ENCODE measurements at regions not wholly inside any gene's neighbourhood (a gene's known extent, or its start where the extent isn't known, plus 50 kb on each side); places are given as distances from the start of the nearest gene placed in this dataset.

DNA sequence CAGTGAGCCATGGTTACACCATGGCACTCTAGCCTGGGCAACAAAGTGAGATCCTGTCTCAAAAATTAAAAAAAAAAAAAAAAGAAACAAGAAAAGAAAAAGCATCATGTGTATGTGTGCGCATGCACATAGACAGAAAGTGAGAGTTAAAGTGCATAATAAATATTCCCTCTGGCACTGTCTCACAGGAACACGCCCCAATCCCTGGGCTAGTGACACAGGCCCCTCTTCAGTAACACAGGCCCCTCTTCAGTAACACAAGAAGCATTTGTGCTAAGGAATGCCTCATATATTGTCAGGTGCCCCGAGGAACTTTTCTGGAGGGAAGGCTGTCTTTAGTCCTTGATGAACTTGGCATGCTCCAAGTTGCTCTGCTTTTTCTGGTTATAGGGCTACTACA is 57.5 kb downstream of the RPL27A start:
- Mint-ChIP-seq H3K4me3 (no peak overlapping the region), H3K27me3 (peaks cover under 1% of the 10 kb centered on the region), H3K4me1 (no peaks in the 10 kb centered on the region), H3K36me3 (no peaks in the 10 kb centered on the region), H3K27ac (no peak overlapping the region), H3K9me3 (ENCODE audit: low read depth) (no peaks in the 10 kb centered on the region)
- no peak for DNase-seq
- CTCF ChIA-PET = no interaction called here
- no peak for ATAC-seq

DNA sequence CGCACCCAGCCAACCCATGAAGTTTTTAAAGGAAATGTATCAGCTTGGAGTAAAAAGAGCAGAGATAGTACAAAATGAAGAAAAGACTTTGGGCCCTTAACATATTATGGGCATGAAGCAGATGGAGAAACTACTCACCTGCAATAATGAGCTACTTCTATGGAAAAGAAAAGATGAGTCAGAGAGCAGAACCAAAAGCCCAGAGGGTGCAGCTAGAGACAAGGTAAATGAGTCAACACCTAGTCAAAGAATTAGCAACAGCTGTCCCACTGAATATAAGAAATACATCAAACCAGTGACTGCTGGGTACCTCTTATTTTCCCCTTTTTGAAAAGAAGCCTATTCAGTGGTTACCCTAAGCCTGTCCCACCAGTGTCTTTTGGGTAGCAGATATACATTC is 61.8 kb downstream of the RPL27A start:
- CTCF ChIA-PET = no interaction called here
- no peak overlapping the region for H3K4me3 Mint-ChIP-seq
- no peaks in the 10 kb centered on the region for H3K36me3 Mint-ChIP-seq
- H3K9me3 Mint-ChIP-seq (ENCODE audit: low read depth) = no peaks in the 10 kb centered on the region
- ATAC-seq = no peak
- H3K27me3 Mint-ChIP-seq = peaks cover 17% of the 10 kb centered on the region
- H3K4me1 Mint-ChIP-seq = no peaks in the 10 kb centered on the region
- DNase-seq = no peak
- H3K27ac Mint-ChIP-seq = no peak overlapping the region

DNA sequence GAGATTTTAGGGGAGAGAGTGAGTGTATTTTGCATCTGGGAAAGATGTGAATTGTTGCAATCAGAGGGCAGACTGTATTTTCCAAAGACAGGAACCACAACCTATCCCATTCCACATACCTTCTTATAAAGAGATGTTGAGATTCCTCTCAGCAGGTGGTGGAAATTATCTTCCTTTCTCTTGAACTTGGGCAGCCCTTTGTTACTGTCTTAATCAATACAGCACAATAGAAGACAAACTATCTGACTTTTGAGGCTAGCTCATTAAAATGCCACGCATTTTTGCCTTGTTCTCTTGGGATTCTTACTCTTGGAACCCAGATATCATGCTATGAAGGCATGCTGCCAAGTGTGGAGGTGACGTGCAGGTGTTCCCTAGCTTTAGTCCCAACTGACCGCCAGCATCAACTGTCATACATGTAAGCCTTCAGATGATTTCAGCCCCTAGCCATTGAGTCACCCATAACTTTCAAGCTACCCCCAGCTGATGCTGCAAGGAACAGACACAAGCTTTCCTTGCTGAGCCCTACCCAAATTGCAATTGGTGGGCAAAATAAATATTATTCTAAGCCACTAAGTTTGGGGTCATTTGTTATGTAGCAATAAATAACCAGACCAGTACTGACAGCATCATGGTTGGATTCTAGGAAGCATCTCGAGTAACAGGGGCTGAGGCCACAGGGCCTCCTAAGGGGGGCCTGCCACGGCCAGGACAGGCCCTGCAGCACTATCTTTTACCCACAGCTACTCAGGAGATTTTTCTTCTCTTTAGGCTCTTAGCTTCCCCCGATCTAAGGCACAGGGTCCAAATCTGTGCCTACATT is 63.0 kb downstream of the RPL27A start:
- CTCF ChIA-PET = no interaction called here

DNA sequence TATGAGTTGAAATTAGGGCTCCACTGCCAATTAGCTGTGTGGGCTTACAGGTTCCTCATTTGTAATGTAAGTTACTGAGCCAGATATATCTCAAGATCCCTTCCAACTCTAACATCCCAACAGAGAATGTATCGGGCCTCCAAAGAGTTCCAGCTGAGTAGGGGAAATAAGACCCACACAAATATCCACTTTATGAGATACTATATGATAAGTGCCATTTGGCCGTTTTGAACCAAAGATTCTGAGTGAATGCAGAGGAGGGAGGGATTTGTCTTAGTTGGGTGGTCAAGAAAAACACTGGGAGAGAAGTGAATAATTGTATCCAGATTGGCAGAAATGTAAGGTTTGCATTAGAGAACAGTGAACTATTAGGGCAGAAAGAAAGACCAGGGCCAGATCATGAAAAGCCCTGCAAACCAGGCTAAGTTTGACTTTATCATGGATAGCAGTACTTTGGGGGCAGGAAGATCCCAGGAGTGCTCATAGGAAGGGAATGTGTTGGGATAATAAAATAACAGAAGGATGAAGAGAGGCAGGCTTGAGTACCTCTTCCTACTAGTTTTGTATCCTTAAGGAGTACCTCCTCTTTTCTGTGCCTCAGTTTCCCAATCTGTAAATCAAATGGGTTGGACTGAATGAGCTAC is 63.9 kb downstream of the RPL27A start:
- CTCF ChIA-PET = interaction anchor here (1.4 kb wide), 1 partner anchor 11 kb away, joined by 3 read pairs; no protein-coding TSS in a partner anchor
- no peaks in the 10 kb centered on the region for H3K36me3 Mint-ChIP-seq
- no peak for DNase-seq
- peaks cover 20% of the 10 kb centered on the region for H3K27me3 Mint-ChIP-seq
- no peaks in the 10 kb centered on the region for H3K9me3 Mint-ChIP-seq (ENCODE audit: low read depth)
- H3K4me3 Mint-ChIP-seq = no peak overlapping the region
- ATAC-seq = no peak
- no peak overlapping the region for H3K27ac Mint-ChIP-seq
- no peaks in the 10 kb centered on the region for H3K4me1 Mint-ChIP-seq

More for the DNA sequence above, 63.0 kb downstream of the RPL27A start:
- no peak overlapping the region for H3K4me3 Mint-ChIP-seq
- no peaks in the 10 kb centered on the region for H3K9me3 Mint-ChIP-seq (ENCODE audit: low read depth)
- no peaks in the 10 kb centered on the region for H3K4me1 Mint-ChIP-seq
- H3K27me3 Mint-ChIP-seq = peaks cover 17% of the 10 kb centered on the region
- H3K36me3 Mint-ChIP-seq = no peaks in the 10 kb centered on the region
- no peak overlapping the region for H3K27ac Mint-ChIP-seq
- ATAC-seq = no peak
- DNase-seq = no peak

DNA sequence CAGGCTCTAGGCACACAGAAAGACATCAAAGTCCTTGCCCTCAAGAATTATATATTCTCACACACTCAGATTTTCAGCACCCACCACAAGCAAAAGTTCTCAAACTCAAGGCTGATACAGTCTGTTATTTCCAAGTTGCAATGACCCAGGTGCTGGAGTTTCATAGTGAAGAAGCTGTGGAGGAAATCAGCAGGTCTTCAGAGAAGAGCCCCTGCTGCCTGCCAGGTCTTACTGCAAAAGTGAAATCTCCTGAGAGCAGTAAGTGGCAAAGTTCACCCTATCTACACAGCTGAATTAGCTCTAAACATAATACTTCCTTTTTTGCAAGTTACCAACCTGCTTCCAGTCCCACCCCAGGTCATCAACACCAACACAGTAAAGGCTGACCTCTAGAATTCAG is 64.6 kb downstream of the RPL27A start:
- CTCF ChIA-PET = interaction anchor here (1.4 kb wide), 1 partner anchor 10 kb away, joined by 3 read pairs; no protein-coding TSS in a partner anchor
- no peak for ATAC-seq
- no peak overlapping the region for H3K4me3 Mint-ChIP-seq

DNA sequence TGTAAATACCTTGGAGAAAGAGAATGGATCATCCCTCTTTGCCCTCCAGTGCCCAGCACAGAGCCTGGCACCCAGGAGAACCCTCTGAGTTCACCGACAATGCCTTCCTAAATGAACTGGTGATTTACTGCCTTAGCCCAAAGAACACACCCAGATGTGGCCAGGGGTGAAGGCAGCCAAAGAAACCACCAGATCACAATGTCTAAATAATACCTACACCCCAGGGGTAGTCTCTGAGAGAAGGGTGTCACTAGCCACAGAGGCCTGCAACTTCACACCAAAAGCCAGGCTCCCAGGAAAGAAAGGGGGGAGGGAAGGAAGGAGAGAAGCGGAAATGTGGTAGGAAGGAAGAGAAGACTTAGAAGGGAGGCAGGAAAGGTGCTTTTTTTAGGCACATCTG is 65.7 kb downstream of the RPL27A start:
- no peak for DNase-seq
- H3K36me3 Mint-ChIP-seq = no peaks in the 10 kb centered on the region
- H3K9me3 Mint-ChIP-seq (ENCODE audit: low read depth) = no peaks in the 10 kb centered on the region
- CTCF ChIA-PET = no interaction called here
- H3K27ac Mint-ChIP-seq = no peak overlapping the region
- H3K4me3 Mint-ChIP-seq = no peak overlapping the region
- no peak for ATAC-seq
- H3K4me1 Mint-ChIP-seq = no peaks in the 10 kb centered on the region
- peaks cover 22% of the 10 kb centered on the region for H3K27me3 Mint-ChIP-seq

More for the DNA sequence above, 64.6 kb downstream of the RPL27A start:
- H3K9me3 Mint-ChIP-seq (ENCODE audit: low read depth) = no peaks in the 10 kb centered on the region
- H3K27me3 Mint-ChIP-seq = peaks cover 22% of the 10 kb centered on the region
- DNase-seq = no peak
- no peaks in the 10 kb centered on the region for H3K36me3 Mint-ChIP-seq
- H3K4me1 Mint-ChIP-seq = no peaks in the 10 kb centered on the region
- H3K27ac Mint-ChIP-seq = no peak overlapping the region

DNA sequence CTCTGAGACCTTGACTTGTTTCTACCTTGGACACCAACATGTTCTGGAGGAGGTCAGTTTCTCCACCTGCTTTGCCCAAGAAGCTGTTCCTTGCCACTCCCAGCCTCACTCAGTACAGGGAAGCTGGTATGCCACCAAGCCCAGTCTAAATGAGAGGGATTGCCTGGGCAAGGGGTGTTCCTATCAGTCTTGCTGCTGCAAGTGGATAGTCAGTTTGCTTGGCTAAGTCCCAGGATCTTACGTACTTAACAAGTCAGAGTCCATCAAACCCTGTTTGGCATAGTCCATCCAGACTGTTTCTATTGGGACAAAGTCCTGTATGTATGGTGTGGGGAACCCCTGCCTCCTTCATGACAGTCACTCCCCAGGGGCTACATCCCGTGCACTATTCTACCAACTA is 66.6 kb downstream of the RPL27A start:
- Mint-ChIP-seq H3K4me1 (no peaks in the 10 kb centered on the region), H3K36me3 (no peaks in the 10 kb centered on the region), H3K27me3 (peaks cover 24% of the 10 kb centered on the region), H3K4me3 (no peak overlapping the region), H3K9me3 (ENCODE audit: low read depth) (no peaks in the 10 kb centered on the region), H3K27ac (no peak overlapping the region)
- ATAC-seq (no peak), DNase-seq (no peak)
- CTCF ChIA-PET = no interaction called here

DNA sequence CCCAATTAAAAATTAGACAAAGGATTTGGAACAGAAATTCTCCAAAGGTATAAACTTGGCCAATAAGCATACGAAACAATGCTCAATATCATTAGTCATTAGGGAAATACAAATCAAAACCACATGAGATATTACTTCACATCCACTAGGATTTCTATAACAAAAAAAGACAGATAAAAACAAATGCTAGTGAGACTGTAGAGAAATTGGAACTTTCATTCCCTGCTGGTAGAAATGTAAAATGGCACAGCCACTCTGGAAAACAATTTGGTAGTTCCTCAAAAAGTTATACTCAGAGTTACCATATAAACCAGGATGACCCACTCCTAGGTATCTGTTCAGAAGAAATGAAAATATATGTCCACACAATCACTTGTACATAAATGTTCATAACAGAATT is 71.6 kb downstream of the RPL27A start:
- DNase-seq (no peak), ATAC-seq (no peak)
- H3K9me3 Mint-ChIP-seq (ENCODE audit: low read depth) = no peaks in the 10 kb centered on the region
- H3K27ac Mint-ChIP-seq = no peak overlapping the region
- no peak overlapping the region for H3K4me3 Mint-ChIP-seq
- peaks cover 10% of the 10 kb centered on the region for H3K27me3 Mint-ChIP-seq
- H3K4me1 Mint-ChIP-seq = no peaks in the 10 kb centered on the region
- no peaks in the 10 kb centered on the region for H3K36me3 Mint-ChIP-seq
- CTCF ChIA-PET = no interaction called here

DNA sequence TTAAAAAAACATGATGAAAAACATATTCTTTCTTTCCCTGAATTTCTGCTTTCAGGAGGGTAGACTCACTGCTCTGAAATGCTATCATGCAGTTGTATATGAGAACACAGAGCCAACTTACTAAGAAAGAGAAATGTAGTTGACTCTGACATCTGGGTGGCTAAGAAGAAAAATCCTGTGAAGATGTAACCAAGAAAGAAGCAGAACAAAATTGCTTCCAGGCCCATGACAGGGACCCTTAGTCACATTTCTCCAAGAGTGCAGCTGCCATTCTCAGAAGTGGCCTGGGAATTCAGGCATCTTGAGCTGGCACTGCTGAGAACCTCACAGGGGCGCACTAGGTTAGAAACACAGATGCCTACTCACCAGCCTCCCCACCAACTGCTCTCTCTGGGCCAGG is 73.6 kb downstream of the RPL27A start:
- Mint-ChIP-seq H3K4me3 (no peak overlapping the region), H3K36me3 (no peaks in the 10 kb centered on the region), H3K27me3 (peaks cover 9% of the 10 kb centered on the region), H3K9me3 (ENCODE audit: low read depth) (no peaks in the 10 kb centered on the region), H3K27ac (no peak overlapping the region), H3K4me1 (no peaks in the 10 kb centered on the region)
- ATAC-seq (no peak), DNase-seq (no peak)
- CTCF ChIA-PET = interaction anchor here (1.4 kb wide), 1 partner anchor 9 kb away, joined by 3 read pairs; no protein-coding TSS in a partner anchor

DNA sequence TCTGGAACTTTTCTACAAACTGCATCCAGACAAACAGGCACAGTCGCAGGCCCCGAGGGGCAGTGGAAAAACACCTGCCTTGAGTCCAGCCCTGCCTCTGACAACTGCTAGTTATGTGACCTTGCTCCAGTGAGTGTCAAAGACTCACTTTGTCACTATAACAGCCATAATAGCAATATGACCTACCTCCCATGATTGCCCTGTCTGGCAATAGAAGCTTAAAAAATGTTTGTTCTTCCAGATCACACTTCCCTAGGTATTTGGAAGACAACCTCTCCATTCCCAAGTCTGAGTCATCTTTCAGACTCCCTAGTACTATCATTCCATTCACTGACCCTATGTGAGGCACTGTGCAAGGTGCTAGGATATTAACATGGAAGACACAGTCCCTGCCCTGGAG is 74.5 kb downstream of the RPL27A start:
- Mint-ChIP-seq H3K27me3 (peaks cover 5% of the 10 kb centered on the region), H3K4me1 (no peaks in the 10 kb centered on the region), H3K9me3 (ENCODE audit: low read depth) (no peaks in the 10 kb centered on the region), H3K36me3 (no peaks in the 10 kb centered on the region), H3K27ac (no peak overlapping the region), H3K4me3 (no peak overlapping the region)
- CTCF ChIA-PET = interaction anchor here (1.4 kb wide), 1 partner anchor 10 kb away, joined by 3 read pairs; no protein-coding TSS in a partner anchor
- ATAC-seq (no peak), DNase-seq (no peak)

DNA sequence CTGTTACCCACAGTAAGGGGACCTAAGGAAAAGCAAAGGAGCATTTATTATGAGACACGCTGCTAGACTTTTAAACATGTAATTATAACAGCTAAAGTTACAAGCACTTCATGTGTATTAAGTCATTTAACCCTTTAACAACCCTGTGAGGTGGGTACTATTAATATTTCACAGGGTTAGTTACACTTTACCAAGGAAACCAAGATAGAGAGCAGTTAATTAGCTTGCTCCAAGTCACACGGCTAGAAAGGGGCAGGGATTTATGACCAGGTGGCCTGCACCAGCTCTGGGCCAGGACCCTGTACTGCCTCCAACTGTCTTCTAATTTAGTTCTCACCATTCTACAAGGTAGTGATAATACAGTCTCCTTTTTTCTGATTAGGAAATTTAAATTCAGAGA is 74.9 kb downstream of the RPL27A start:
- no peaks in the 10 kb centered on the region for H3K9me3 Mint-ChIP-seq (ENCODE audit: low read depth)
- ATAC-seq = no peak
- H3K27me3 Mint-ChIP-seq = peaks cover 5% of the 10 kb centered on the region
- H3K27ac Mint-ChIP-seq = no peak overlapping the region
- no peak overlapping the region for H3K4me3 Mint-ChIP-seq
- H3K4me1 Mint-ChIP-seq = no peaks in the 10 kb centered on the region
- DNase-seq = no peak
- CTCF ChIA-PET = interaction anchor here (1.4 kb wide), 1 partner anchor 10 kb away, joined by 3 read pairs; no protein-coding TSS in a partner anchor
- H3K36me3 Mint-ChIP-seq = no peaks in the 10 kb centered on the region

DNA sequence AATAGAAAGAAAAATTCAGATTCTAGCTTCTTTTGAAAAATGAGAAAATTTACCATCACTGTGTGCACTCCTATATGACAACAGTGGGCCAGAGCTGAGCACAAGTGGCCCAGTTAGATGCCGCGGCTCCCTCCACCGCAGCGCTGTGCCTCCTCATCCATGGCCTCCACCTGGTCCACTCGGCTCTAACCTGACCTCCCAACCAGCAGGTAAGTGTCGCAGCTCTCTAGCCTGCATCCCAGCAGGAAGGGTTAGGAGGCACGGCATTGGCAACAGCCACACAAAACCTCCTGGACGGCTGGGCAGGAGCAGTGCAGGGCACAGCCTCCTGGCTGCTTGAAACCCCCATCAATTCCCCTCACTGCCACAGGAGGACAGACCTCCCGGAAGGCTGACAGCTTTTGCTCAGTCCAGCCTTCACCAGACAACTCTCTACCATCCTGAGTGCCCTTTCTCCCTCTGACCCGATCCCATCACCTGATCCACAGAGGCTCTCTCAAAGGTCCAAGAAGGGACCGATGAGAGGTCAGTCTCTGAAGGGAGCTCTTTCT is 76.1 kb downstream of the RPL27A start:
- Mint-ChIP-seq H3K27me3 (peaks cover 3% of the 10 kb centered on the region), H3K9me3 (ENCODE audit: low read depth) (no peaks in the 10 kb centered on the region), H3K4me1 (no peaks in the 10 kb centered on the region), H3K27ac (no peak overlapping the region), H3K36me3 (no peaks in the 10 kb centered on the region), H3K4me3 (no peak overlapping the region)
- no peak for ATAC-seq
- DNase-seq = no peak
- CTCF ChIA-PET = no interaction called here

DNA sequence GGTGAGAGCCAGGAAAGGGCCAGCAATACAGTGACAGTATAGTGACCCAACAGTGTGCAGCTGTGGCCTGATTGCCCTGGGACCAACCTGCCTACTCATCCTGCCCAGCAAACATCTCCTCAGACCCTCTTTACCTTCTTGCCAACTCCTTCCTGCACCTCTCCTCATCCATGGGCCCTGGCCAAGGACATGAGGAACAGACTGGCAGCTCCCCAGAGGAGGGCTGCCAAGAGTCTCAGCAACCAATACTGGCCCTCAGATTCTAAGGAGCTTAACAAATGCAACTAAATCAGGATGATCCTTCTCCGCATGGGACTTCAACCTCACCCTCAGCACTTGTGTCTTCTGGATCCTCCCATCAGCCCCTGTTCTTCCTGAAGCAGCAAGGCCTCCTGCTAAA is 77.0 kb downstream of the RPL27A start:
- DNase-seq (no peak), ATAC-seq (no peak)
- H3K27me3 Mint-ChIP-seq = peaks cover 3% of the 10 kb centered on the region
- no peaks in the 10 kb centered on the region for H3K4me1 Mint-ChIP-seq
- CTCF ChIA-PET = no interaction called here
- no peaks in the 10 kb centered on the region for H3K36me3 Mint-ChIP-seq
- H3K4me3 Mint-ChIP-seq = no peak overlapping the region
- H3K27ac Mint-ChIP-seq = no peak overlapping the region
- no peaks in the 10 kb centered on the region for H3K9me3 Mint-ChIP-seq (ENCODE audit: low read depth)

DNA sequence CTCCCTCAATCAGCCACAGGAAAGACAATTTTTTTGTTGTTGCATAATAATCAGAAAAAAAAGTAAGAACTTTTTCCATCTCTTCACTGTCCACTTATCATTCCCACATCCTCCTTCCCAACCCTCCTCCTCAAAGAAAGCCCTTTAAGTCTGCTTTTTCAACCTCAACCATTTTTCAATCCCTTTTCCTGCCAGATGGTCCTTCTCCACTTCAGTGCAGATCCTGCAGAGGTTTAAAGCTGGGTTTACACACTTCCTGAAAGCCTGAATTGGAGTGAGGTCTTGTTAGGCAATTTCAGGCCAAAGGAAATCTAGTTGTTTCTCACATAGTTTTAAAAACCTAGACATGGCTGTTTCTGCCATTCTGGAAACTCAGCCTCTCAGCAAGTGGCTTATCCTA is 78.3 kb downstream of the RPL27A start:
- H3K4me3 Mint-ChIP-seq = no peak overlapping the region
- H3K9me3 Mint-ChIP-seq (ENCODE audit: low read depth) = no peaks in the 10 kb centered on the region
- peaks cover 6% of the 10 kb centered on the region for H3K27me3 Mint-ChIP-seq
- CTCF ChIA-PET = no interaction called here
- DNase-seq (no peak), ATAC-seq (no peak)
- no peaks in the 10 kb centered on the region for H3K36me3 Mint-ChIP-seq
- H3K4me1 Mint-ChIP-seq = no peaks in the 10 kb centered on the region
- no peak overlapping the region for H3K27ac Mint-ChIP-seq
